Stimulated activated CD8-positive, alpha-beta memory T cell treated with anti-CD3 and anti-CD28 coated beads, Interleukin-4, amount 100 ng/mL, for 24 hours (primary cell): ENCODE measurements at regions not wholly inside any gene's neighbourhood (a gene's known extent, or its start where the extent isn't known, plus 50 kb on each side); places are given as distances from the start of the nearest gene placed in this dataset.

Source experiments
- DNase-seq: peaks from one replicate; pipeline ENCODE4 v3.0.0-alpha.2; 2020; ENCODE audit warnings: low read depth

- DNase-seq = no peak
These were observed 315.0 kb upstream of the MEOX2 start for GRCh38 chr7:16001477-16001876.

GRCh38 chr7:15998617-15999016 is 312.1 kb upstream of the MEOX2 start:
- no peak for DNase-seq

GRCh38 chr7:15995027-15995426 is 308.5 kb upstream of the MEOX2 start:
- DNase-seq = no peak

GRCh38 chr7:15989194-15989593 is 302.7 kb upstream of the MEOX2 start:
- DNase-seq = no peak

GRCh38 chr7:15985587-15986384 is 299.3 kb upstream of the MEOX2 start:
- no peak for DNase-seq

GRCh38 chr7:15977663-15978062 is 291.2 kb upstream of the MEOX2 start:
- DNase-seq = no peak

- no peak for DNase-seq
These were observed 286.4 kb upstream of the MEOX2 start for GRCh38 chr7:15972862-15973275.

GRCh38 chr7:15967551-15967950 is 281.1 kb upstream of the MEOX2 start:
- no peak for DNase-seq

GRCh38 chr7:15967121-15967520 is 280.6 kb upstream of the MEOX2 start:
- DNase-seq = no peak

GRCh38 chr7:15963206-15963605 is 276.7 kb upstream of the MEOX2 start:
- no peak for DNase-seq

GRCh38 chr7:15954671-15955354 is 268.3 kb upstream of the MEOX2 start:
- no peak for DNase-seq

GRCh38 chr7:15950299-15950698 is 263.8 kb upstream of the MEOX2 start:
- no peak for DNase-seq

GRCh38 chr7:15947754-15948153 is 261.3 kb upstream of the MEOX2 start:
- no peak for DNase-seq

- no peak for DNase-seq
These were observed 251.6 kb upstream of the MEOX2 start for GRCh38 chr7:15938115-15938514.

GRCh38 chr7:15937571-15937970 is 251.1 kb upstream of the MEOX2 start:
- DNase-seq = no peak

GRCh38 chr7:15936991-15937390 is 250.5 kb upstream of the MEOX2 start:
- DNase-seq = no peak

GRCh38 chr7:15932318-15932717 is 245.8 kb upstream of the MEOX2 start:
- DNase-seq = no peak

GRCh38 chr7:15929411-15929810 is 242.9 kb upstream of the MEOX2 start:
- DNase-seq = no peak

- DNase-seq = no peak
These were observed 239.1 kb upstream of the MEOX2 start for GRCh38 chr7:15925608-15926007.

GRCh38 chr7:15924910-15925309 is 238.4 kb upstream of the MEOX2 start:
- no peak for DNase-seq

- DNase-seq = no peak
These were observed 235.5 kb upstream of the MEOX2 start for GRCh38 chr7:15922002-15922401.

GRCh38 chr7:15921576-15921975 is 235.1 kb upstream of the MEOX2 start:
- DNase-seq = no peak

- DNase-seq = no peak
These were observed 234.5 kb upstream of the MEOX2 start for GRCh38 chr7:15920953-15921352.
